Amniotic stem cell (primary cell): ENCODE measurements at regions not wholly inside any gene's neighbourhood (a gene's known extent, or its start where the extent isn't known, plus 50 kb on each side); places are given as distances from the start of the nearest gene placed in this dataset.
"Not testable (repeated sequence)": the region's sequence is repeated elsewhere in the genome, so short reads cannot be mapped to it uniquely, and the experiment has no call there.

Source experiments
- DNase-seq: peaks from one replicate; lab custom pipeline; 2025; lab: John Stamatoyannopoulos, UW

- DNase-seq, result peak; percentile 78
Measured at GRCh38 chr3:59502806-59503205, 453.0 kb upstream of the CFAP20DC start.

GRCh38 chr3:59499954-59500353 is 450.1 kb upstream of the CFAP20DC start:
- DNase-seq, result no peak

- DNase-seq, result no peak
Measured at GRCh38 chr3:59499000-59499399, 449.2 kb upstream of the CFAP20DC start.

DNA sequence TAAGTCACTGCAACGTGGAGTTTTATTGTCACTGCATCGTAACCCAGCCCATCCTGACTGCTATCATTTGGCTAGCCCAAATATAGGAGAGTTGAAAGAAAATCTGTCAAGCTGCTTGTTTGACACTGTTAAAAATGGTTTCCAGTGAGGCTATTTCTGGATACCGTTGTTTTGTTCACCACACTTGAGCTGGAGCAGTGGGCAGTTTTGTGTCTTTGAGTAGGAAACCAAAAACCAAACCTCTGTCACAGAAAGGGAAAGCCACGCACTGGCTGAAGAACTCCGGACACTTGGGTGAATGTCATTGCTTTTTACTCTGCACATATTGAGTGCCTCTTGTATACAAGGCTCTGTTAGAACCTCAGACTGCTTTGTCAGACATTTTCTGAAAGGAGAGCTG is 446.4 kb upstream of the CFAP20DC start:
- no peak for DNase-seq

DNA sequence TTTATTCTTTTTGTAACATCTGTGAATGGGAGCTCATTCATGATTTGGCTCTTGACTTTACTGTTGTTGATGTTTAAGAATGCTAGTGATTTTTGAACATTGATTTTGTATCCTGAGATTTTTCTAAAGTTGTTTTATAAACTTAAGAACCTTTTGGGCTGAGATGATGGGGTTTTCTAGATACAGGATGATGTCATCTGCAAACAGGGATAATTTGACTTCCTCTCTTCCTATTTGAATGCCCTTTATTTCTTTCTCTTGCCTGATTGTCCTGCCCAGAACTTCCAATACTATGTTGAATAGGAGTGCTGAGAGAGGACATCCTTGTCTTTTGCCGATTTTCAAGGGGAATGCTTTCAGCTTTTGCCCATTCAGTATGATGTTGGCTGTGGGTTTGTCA is 445.1 kb upstream of the CFAP20DC start:
- DNase-seq, result not testable (repeated sequence)

DNA sequence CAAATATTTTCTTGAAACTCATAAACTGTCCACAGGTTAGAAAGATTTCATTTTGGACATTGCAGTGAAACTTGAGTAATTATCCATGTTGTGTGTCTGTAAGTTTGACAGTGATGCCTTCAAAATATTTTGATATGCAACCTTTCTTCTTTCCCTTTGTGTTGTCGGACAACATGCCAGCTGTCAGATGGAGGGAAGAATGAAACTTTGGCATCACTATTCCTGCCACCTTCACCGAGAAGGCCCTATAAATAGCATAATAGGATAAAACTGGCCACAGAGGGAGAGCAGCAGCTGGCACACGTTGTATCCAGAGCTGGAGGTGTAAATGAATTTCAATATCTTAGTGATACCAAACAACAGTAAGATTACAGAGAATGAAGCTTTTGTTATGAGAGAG is 436.7 kb upstream of the CFAP20DC start:
- no peak for DNase-seq

DNA sequence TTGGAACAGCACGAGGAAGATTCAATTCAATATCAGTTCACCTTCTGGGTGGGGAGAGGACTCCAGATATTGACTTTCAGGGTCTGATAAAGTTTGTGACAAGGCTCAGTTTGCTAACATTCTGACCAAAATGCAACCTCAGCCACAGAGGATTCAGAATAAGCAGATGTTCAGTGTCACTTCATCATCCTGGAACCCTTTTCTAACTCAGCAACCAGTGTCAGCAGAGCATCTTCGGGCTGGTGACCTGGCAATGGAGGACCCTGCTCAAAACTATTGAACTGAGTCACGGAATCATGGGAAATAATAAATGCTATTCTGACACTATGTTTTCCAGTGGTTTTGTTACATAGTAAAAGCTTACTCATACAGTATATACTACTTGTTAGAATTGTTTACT is 433.4 kb upstream of the CFAP20DC start:
- DNase-seq, result no peak

DNA sequence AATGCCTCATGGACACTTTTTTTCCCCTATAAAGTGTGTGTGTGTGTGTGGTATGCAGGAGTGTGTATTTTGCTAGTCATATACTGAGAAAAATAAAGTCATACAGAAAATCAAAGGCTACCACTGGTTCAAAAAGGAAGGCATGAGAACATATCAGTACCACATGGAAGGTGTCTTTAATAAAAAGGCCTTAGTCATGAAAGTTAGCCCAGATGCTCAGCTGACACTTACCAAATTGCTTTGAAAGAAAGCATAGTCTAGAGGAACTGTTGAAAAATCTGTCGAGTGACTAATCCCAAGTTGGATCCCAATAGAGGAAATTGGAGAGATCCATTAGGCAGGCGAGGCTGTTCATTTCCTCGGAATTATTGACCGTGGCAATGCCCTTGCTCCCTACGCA is 432.9 kb upstream of the CFAP20DC start:
- DNase-seq, result no peak

GRCh38 chr3:59481776-59482400 is 432.1 kb upstream of the CFAP20DC start:
- DNase-seq, result no peak

- peak; percentile 6 for DNase-seq
Measured at GRCh38 chr3:59480486-59480995, 430.7 kb upstream of the CFAP20DC start.

GRCh38 chr3:59473636-59474035 is 423.8 kb upstream of the CFAP20DC start:
- no peak for DNase-seq

- DNase-seq, result no peak
Measured at GRCh38 chr3:59472541-59472940, 422.7 kb upstream of the CFAP20DC start.

GRCh38 chr3:59469948-59470723 is 420.3 kb upstream of the CFAP20DC start:
- no peak for DNase-seq

DNA sequence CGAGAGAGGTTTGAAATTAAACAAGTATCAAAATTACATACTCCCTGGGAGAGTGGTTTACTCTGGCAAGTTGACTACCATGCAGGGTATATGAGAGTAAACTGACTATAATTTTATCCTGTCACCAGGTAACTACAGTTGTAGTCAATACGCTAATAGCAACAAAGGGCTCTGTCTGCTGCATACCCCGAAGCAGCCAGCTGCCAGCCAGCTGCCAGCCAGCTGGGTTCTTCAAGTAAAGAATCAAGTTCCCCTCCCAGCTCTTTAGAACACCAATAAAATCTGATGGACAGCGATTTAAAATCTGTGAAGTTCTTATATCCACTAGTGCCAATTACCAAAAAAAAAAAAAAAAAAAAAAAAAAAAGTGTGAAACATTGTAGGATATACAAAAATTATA is 417.7 kb upstream of the CFAP20DC start:
- no peak for DNase-seq

DNA sequence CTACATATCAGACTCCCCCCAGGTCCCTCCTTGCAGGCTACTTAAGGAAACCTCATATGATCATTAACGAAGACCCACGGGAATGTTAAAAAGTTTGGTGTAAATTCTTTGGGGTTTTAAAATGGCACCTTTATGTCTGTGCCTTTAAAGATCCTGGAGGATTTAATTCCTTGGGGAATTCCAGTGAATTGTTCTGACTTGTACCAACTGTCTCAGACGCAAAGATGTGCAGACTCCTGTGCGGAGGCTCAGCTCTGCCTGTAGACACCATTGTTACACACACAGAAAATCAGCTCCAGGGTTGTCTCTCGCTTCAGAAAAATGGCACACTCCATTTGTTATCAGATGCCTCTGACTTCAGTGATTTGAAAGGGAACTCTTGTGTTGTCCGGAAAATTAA is 414.4 kb upstream of the CFAP20DC start:
- DNase-seq, result no peak

DNA sequence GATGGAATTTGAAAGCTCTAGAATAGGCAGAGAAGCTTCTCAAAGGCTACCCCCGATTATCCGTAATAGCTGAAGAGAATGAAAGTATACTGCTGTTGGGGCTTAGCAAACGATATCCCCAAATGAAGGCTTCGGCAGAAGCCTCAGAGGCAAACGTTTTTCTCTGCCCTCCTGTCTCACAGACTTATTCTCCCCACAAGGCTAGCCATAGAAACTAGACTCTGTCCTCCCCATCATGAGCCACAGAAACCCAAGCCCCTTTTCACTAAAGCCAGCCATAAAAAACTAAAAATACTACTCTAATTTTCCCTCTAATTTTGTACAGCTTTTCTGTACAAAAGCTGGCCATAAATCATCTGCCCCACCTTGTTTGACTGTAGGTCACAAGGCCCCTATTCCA is 413.4 kb upstream of the CFAP20DC start:
- DNase-seq, result no peak

DNA sequence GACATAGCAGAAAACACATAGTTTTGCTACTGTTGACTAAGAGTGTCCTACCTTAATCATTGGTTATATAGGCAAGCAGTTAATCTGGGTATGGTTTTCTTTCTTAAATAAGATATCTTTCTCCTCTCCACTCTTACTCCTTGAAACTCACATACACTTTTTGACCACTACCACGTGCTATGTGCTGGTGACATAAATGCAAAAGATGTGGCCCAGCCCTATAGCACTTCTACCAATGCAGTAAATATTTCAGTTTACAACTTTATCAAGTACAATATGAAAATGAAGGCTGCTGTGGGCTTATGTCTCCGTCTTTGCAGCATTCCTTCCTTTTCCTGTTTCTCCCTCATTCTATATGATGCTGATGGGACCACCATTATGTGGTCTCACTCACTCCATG is 410.2 kb upstream of the CFAP20DC start:
- no peak for DNase-seq

GRCh38 chr3:59456852-59457485 is 407.1 kb upstream of the CFAP20DC start:
- DNase-seq, result no peak

DNA sequence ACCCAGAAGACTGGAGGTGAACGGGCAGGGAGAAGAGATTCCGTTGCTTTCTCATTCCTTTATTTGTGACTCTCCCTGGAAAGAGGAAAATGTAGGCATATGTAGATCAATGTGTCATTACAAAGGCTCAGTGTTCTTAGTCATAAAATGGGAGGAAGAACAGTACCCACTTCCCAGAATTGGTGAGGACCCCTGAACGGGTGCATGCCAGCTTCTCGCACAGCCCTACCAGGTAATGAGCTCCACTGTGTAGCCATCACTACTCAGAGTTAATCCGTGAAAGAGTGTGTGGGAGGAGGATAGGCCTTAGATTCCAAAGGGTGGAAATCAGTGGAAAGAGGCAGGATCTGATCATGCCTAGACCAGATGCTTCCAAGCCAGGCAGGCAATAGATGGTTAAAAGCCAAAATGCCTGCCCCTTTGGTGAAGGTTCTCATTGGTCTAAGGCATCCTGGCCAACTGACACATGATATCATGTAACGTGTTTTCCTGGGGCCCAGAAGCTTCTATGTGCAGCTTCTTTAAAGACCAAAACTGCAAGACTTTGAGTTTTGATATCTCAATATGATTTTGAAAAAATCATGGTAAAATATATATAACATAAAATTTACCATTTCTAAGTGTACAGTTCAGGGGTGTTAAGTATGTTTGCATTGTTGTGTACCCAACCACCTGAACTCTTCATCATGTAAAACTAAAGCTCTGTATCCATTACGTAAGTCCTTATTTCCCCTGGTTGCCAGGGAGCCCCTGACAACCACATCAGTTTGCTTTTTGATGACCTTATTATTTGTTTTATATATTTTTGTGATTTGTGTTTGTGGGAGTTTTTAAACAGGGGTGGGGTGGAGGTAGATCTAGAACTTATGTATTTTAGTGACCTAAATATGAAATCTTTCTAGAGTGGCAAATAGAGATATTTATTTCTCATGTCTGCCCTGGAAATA is 402.2 kb upstream of the CFAP20DC start:
- no peak for DNase-seq

- DNase-seq, result no peak
Measured at GRCh38 chr3:59450946-59451763, 401.3 kb upstream of the CFAP20DC start.

DNA sequence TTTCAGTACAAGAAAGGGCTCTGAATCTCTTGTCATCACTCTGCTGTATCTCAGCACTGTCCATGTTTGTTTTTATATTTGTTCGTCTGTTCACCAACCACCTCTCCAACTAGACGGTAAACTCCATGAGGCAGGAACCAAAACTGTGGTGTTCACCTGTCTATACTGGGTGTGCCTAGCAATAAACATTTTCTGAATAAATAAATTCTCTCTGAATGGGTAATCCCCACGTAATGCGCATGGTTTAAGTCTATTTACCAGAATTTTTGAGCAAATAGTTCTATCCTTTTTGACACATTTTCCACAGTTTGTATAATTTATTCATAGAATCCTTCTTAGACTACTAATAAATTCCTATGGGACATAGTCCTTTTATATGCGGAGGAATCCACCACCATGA is 400.6 kb upstream of the CFAP20DC start:
- DNase-seq, result no peak
